ENCODE measurements at regions not wholly inside any gene's neighbourhood (a gene's known extent, or its start where the extent isn't known, plus 50 kb on each side); places are given as distances from the start of the nearest gene placed in this dataset.

DNA sequence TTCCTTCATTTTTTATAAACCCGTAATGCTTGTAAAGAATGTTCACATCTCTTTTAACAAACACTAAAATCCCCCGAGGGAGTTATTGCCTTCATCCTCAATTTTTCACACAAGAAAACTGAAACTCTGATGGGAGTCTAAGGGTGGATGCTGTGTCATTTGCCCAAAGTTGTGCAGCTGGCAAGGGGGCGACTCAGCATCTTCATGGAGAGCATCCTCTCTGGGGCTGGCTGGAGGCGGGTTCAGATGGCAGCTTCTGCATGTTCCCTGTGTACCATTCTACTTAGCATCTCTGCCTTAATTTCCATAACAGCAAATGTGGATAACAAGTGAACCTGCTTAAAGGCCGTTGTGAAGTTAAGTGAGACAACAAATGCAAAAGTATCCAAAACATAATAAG is 256.4 kb downstream of the IRS2 start:
- Histone ChIP-seq H3K4me3 (ENCODE audit: low read depth, low read length) (no peak overlapping the region), H3K27me3 (ENCODE audit: control insufficient read depth, insufficient read depth, low read length) (no peaks in the 10 kb centered on the region), H3K36me3 (ENCODE audit: control insufficient read depth, insufficient read depth, low read length) (no peaks in the 10 kb centered on the region)
- TF ChIP-seq, protein P1, sequence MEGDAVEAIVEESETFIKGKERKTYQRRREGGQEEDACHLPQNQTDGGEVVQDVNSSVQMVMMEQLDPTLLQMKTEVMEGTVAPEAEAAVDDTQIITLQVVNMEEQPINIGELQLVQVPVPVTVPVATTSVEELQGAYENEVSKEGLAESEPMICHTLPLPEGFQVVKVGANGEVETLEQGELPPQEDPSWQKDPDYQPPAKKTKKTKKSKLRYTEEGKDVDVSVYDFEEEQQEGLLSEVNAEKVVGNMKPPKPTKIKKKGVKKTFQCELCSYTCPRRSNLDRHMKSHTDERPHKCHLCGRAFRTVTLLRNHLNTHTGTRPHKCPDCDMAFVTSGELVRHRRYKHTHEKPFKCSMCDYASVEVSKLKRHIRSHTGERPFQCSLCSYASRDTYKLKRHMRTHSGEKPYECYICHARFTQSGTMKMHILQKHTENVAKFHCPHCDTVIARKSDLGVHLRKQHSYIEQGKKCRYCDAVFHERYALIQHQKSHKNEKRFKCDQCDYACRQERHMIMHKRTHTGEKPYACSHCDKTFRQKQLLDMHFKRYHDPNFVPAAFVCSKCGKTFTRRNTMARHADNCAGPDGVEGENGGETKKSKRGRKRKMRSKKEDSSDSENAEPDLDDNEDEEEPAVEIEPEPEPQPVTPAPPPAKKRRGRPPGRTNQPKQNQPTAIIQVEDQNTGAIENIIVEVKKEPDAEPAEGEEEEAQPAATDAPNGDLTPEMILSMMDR (IDR thresholded peaks at IDR 0.05; ENCODE audit: insufficient read depth, low read length, poor library complexity, severe bottlenecking): no peak
- DNase-seq (ENCODE audit: low read depth): no peak

DNA sequence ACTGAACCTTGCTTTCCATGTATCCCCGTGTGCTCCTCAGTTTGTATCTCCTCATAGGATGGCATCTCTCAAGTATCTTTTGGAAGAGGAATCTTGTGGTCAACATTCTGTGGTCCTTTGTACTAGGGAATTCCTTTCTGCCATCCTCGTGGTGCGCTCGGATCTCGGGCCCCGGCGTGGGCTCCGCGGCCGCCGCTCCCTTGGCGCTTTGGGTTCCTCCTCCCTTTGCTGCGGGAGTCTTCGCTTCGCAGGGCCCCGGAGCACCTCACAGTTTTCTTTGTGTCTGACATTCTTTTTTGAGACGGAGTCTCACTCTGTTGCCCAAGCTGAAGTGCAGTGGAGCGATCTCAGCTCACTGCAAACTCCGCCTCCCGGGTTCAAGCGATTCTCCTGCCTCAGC is 264.7 kb downstream of the IRS2 start:
- Histone ChIP-seq H3K4me3 (ENCODE audit: low read depth, low read length) (no peak overlapping the region), H3K36me3 (ENCODE audit: control insufficient read depth, insufficient read depth, low read length) (no peaks in the 10 kb centered on the region), H3K27me3 (ENCODE audit: control insufficient read depth, insufficient read depth, low read length) (no peaks in the 10 kb centered on the region)
- no peak for DNase-seq (ENCODE audit: low read depth)
- TF ChIP-seq, protein P1 (IDR thresholded peaks at IDR 0.05; ENCODE audit: insufficient read depth, low read length, poor library complexity, severe bottlenecking): no peak

DNA sequence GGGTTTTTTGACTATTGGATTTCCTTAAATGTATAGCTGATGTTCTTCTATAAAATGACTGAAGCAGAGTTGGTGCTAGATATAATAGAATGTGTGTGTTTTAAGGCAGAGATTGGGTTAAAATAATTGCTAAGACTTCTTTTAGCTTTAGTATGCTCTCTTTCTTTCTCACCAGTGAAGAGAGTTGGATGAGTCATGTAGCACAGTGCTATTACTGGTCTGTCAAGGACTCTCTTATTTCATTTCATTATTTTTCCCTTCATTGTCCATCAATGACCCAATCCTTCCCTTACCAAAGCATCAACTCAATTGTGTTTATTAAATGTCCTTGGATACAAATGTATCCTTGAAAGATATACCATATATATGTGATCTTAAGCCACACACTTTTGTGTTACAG is 268.9 kb downstream of the IRS2 start:
- H3K27me3 ChIP-seq (ENCODE audit: control insufficient read depth, insufficient read depth, low read length): no peaks in the 10 kb centered on the region
- no peaks in the 10 kb centered on the region for H3K36me3 ChIP-seq (ENCODE audit: control insufficient read depth, insufficient read depth, low read length)
- TF ChIP-seq, protein P1 (IDR thresholded peaks at IDR 0.05; ENCODE audit: insufficient read depth, low read length, poor library complexity, severe bottlenecking): no peak
- H3K4me3 ChIP-seq (ENCODE audit: low read depth, low read length): no peak overlapping the region
- no peak for DNase-seq (ENCODE audit: low read depth)

DNA sequence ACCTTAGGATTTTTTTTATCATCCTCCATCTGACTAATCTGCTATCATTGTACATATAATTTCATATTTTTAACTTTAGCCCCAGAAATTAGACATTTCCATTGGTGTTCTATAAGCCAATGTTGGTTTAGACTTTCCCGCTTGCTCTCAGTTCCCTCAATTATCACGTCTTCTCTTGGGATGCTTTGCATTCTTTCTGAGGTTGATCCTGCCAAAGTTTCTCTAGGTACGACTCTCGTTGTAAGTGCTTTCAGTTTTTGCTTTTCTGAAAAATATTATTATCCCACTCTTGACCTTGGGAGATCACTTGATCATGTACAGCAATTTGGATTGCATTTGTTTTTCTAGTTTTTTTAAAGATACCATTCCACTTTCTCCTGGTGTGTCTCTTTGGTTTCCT is 270.2 kb downstream of the IRS2 start:
- Histone ChIP-seq H3K27me3 (ENCODE audit: control insufficient read depth, insufficient read depth, low read length) (no peaks in the 10 kb centered on the region), H3K4me3 (ENCODE audit: low read depth, low read length) (no peak overlapping the region), H3K36me3 (ENCODE audit: control insufficient read depth, insufficient read depth, low read length) (no peaks in the 10 kb centered on the region)
- no peak for DNase-seq (ENCODE audit: low read depth)
- TF ChIP-seq, protein P1 (IDR thresholded peaks at IDR 0.05; ENCODE audit: insufficient read depth, low read length, poor library complexity, severe bottlenecking): no peak

DNA sequence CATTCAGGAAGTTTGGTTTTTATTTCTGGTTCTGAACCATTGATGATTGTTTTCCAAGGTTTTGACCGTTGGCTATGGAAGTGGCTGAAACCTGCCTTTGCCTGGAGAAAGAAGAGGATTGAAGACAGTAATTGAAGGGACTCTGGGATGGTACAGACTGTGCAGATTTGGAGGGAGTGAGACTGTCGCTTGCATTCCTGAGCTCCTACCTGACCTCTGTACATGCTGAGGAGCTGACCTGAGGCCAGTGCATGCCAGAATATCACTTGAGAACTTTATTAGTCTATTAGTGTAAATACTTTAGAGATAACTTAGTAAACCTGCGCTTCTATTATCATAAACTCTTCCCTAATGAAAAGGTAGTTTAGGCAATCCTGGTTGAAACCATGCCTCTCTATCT is 276.4 kb downstream of the IRS2 start:
- Histone ChIP-seq H3K36me3 (ENCODE audit: control insufficient read depth, insufficient read depth, low read length) (no peaks in the 10 kb centered on the region), H3K27me3 (ENCODE audit: control insufficient read depth, insufficient read depth, low read length) (no peaks in the 10 kb centered on the region), H3K4me3 (ENCODE audit: low read depth, low read length) (no peak overlapping the region)
- TF ChIP-seq, protein P1 (IDR thresholded peaks at IDR 0.05; ENCODE audit: insufficient read depth, low read length, poor library complexity, severe bottlenecking): no peak
- no peak for DNase-seq (ENCODE audit: low read depth)

- TF ChIP-seq, protein P1 (IDR thresholded peaks at IDR 0.05; ENCODE audit: insufficient read depth, low read length, poor library complexity, severe bottlenecking): no peak
- H3K4me3 ChIP-seq (ENCODE audit: low read depth, low read length): no peak overlapping the region
- no peaks in the 10 kb centered on the region for H3K27me3 ChIP-seq (ENCODE audit: control insufficient read depth, insufficient read depth, low read length)
- DNase-seq (ENCODE audit: low read depth): no peak
- no peaks in the 10 kb centered on the region for H3K36me3 ChIP-seq (ENCODE audit: control insufficient read depth, insufficient read depth, low read length)
Measured at GRCh38 chr13:109509154-109509900, 277.1 kb downstream of the IRS2 start.
